GM21619 (cell line): ENCODE measurements at regions not wholly inside any gene's neighbourhood (a gene's known extent, or its start where the extent isn't known, plus 50 kb on each side); places are given as distances from the start of the nearest gene placed in this dataset.

Experiments
- ATAC-seq: cut with Tn5 transposase; IDR thresholded peaks from one replicate; pipeline ENCODE4 v1.9.1; 2021; ENCODE audit not compliant: unreplicated experiment

GRCh38 chr1:57770772-57771171 lies 346.9 kb upstream of the DAB1 start:
- peak; percentile 67 for ATAC-seq

GRCh38 chr1:57770236-57770635 lies 346.4 kb upstream of the DAB1 start:
- ATAC-seq, result no peak

DNA sequence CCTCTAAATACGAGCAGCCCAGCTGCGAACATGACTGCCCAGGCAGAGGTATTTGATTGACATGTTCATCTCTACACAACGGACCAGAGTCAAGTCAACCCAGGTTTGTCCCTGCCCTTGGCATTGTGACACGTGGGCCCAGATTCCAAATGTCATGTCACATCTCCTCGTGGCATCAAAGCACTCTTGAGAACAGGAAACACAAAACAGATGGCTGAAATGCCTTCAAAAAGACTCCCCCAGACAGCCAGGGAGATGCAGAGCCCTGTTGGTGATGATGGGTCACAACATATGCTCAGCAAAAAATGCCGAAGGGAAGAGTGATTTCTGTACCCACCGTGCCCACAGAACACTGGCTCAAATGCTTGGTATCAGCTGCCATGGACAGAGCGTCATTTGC lies 337.8 kb upstream of the DAB1 start:
- no peak for ATAC-seq

GRCh38 chr1:57752843-57753242 lies 329.0 kb upstream of the DAB1 start:
- no peak for ATAC-seq

- ATAC-seq, result no peak
Measured at GRCh38 chr1:57748719-57749118, 324.9 kb upstream of the DAB1 start.

GRCh38 chr1:57747818-57748217 lies 324.0 kb upstream of the DAB1 start:
- ATAC-seq, result no peak

GRCh38 chr1:57741521-57741920 lies 317.7 kb upstream of the DAB1 start:
- ATAC-seq, result peak; percentile 96

DNA sequence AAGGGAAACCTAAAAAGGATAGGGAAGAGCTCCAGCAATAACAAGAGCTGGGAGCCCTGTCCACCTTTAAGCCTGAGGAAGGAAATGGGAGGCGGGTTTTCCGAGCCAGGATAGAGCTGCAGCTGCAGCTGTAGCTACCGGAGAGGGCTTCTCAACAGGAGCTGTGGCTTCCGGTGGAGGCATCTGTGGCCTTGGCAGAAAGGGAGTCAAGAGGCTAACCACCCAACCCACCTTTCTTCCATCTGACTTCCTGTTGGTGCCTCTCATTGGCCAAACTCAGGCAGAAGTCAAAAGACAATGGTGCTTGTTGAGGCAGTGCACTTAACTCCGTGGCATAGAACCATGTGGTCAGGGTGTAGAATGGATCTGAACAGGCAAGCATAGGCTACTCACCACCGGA lies 313.1 kb upstream of the DAB1 start:
- no peak for ATAC-seq

DNA sequence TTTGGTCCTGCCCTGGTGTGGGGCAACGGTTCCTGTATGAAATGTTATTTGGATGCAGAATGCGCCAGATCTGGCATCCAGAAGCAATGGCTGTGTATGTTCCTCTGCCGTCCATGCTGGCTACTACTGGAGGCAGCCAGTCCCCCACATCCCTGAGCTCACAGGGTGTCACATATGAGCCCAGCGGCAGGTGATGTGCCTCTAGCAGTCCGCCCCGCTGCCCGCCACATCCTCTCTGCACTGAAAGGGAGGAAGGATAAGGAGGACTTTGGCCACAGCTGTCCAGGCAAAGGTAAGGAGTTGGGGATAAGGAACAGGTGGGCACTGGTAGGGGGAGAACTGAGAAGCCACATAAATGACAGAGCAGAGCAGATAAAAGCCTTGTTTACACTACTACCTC lies 305.3 kb upstream of the DAB1 start:
- ATAC-seq, result no peak

GRCh38 chr1:57727121-57727520 lies 303.3 kb upstream of the DAB1 start:
- no peak for ATAC-seq

DNA sequence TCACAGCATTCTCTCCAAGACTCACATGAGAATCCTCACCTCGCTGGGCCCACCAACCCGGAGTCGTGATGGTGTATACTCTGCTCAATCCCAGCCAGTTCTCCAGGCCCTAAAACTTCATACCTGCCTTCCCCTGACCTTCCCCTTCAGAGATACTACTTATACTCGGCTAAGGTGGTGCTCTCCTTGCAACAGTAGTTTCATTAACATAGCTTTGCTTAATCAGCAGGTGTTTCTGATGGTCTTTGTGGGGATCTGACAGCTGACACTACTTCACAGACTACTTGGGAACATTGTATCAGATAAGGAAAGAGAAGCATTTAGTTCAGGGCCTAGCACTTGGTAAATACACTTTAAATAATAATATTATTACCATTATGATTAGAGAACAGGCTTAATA lies 301.5 kb upstream of the DAB1 start:
- ATAC-seq, result no peak

DNA sequence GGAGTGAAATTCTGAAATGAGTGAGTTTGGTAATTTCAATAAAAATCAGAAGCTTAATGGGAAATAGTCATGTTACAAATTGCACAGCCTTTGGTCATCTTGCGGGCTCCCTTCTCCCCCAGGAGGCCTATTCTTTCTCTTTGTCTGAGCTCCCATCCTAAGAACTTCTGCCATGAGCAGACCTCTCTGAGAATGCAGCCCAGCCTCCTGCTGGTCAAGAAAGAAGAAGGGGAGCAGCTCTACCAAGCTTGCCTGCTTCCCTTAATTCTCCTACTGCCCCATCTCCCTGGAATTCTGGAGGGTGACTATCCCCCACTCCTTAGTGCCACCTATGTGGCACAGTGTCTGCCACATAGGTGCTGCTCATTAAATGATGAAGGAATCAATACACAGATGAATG lies 300.7 kb upstream of the DAB1 start:
- no peak for ATAC-seq

- ATAC-seq, result no peak
Measured at GRCh38 chr1:57722285-57722978, 298.6 kb upstream of the DAB1 start.

GRCh38 chr1:57721001-57721400 lies 297.1 kb upstream of the DAB1 start:
- no peak for ATAC-seq

- ATAC-seq, result no peak
Measured at GRCh38 chr1:57719274-57719673, 295.4 kb upstream of the DAB1 start.

DNA sequence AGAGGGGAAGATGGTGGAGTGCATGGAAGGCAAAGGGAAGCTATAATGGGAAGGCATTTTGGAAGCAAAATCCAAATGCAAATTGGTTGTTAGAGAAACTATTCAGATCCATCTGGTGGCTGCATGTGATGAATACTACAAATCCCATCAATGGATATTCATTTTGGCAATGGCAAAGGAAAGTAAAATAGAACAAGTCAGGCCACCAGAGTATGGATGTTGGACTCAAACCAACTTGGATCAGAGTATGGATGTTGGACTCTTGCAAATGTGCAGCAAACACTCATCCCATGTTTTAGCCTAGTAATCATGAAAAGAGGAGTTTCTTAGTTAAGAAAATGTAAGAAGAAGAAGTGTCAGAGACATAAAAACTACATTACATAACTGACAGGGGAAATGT lies 289.6 kb upstream of the DAB1 start:
- no peak for ATAC-seq

GRCh38 chr1:57712846-57713245 lies 289.0 kb upstream of the DAB1 start:
- ATAC-seq, result no peak

GRCh38 chr1:57711326-57711725 lies 287.5 kb upstream of the DAB1 start:
- no peak for ATAC-seq

GRCh38 chr1:57707631-57708030 lies 283.8 kb upstream of the DAB1 start:
- no peak for ATAC-seq

GRCh38 chr1:57704811-57705210 lies 281.0 kb upstream of the DAB1 start:
- no peak for ATAC-seq

- ATAC-seq, result no peak
Measured at GRCh38 chr1:57704231-57704630, 280.4 kb upstream of the DAB1 start.

DNA sequence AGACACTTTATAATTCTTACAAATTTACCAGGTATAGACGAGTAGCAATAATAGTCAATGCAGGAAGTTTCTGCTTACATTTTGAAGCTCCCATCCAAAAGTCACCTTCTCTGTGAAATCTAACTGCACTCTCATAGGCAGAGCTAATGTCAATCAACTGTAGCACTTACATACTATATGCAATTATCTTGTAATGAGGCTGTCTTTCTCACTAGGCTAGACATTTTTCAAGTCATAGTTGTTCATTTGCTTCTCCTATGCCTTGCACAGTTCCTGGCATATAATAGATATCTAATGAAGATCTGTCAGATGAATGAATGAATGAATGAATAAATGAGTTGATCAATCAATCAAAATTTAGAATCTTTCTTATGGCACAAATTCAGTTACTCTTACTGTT lies 273.0 kb upstream of the DAB1 start:
- ATAC-seq, result no peak

DNA sequence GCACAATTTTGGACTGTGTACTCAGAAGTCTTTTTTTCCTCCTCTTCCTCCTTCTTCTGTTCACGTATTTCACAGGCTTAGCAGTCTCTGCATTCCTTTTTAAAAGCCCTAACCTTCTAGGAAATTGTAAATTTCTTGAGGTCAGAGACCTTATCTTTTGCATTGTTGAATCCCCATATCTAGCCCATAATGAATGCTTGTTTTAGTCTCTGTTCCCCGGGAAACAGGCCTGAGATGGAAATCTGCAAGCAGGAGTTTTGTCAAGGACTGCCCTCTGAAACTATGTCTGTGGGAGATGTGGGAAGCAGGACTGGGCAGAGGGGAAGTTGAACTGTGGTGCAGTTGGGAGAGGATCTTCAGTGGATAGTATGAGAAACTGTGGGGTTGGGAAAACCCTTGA lies 272.2 kb upstream of the DAB1 start:
- no peak for ATAC-seq
